Left ventricle myocardium superior (tissue), 1 donor: ENCODE measurements at regions not wholly inside any gene's neighbourhood (a gene's known extent, or its start where the extent isn't known, plus 50 kb on each side); places are given as distances from the start of the nearest gene placed in this dataset.
"Not testable (repeated sequence)": the region's sequence is repeated elsewhere in the genome, so short reads cannot be mapped to it uniquely, and the experiment has no call there.

Source experiments
- ATAC-seq: fragments of 200-7000 bp; cut with Tn5 transposase; one replicate; pipeline ENCODE4 v1.9.1; 2020; ENCODE audit warnings: mild to moderate bottlenecking, moderate library complexity
- DNase-seq: peaks from one replicate; pipeline ENCODE4 v3.0.0-alpha.2; 2020
- intact Hi-C: fragments of 100-400 bp; cut with micrococcal nuclease; formaldehyde crosslinking; loops from one replicate; pipeline ENCODE4 v1.11.0; 2022
- donor health status: DM: no; HTN: yes; CAD: no; lungs with severe emphysema.

- intact Hi-C loops: no loop called here
- ATAC-seq (no peak), DNase-seq (no peak)
Observed at GRCh38 chr4:15325987-15326386, 101.8 kb upstream of the C1QTNF7 start.

- ATAC-seq (peak; percentile 82), DNase-seq (no peak)
- intact Hi-C loops: no loop called here
Observed at GRCh38 chr4:15327311-15328298, 100.2 kb upstream of the C1QTNF7 start.

GRCh38 chr4:15331930-15332329 lies 95.9 kb upstream of the C1QTNF7 start:
- no peak for ATAC-seq
- intact Hi-C loops: no loop called here
- no peak for DNase-seq

GRCh38 chr4:15332377-15332776 lies 95.5 kb upstream of the C1QTNF7 start:
- DNase-seq: no peak
- intact Hi-C loops: no loop called here
- no peak for ATAC-seq

DNA sequence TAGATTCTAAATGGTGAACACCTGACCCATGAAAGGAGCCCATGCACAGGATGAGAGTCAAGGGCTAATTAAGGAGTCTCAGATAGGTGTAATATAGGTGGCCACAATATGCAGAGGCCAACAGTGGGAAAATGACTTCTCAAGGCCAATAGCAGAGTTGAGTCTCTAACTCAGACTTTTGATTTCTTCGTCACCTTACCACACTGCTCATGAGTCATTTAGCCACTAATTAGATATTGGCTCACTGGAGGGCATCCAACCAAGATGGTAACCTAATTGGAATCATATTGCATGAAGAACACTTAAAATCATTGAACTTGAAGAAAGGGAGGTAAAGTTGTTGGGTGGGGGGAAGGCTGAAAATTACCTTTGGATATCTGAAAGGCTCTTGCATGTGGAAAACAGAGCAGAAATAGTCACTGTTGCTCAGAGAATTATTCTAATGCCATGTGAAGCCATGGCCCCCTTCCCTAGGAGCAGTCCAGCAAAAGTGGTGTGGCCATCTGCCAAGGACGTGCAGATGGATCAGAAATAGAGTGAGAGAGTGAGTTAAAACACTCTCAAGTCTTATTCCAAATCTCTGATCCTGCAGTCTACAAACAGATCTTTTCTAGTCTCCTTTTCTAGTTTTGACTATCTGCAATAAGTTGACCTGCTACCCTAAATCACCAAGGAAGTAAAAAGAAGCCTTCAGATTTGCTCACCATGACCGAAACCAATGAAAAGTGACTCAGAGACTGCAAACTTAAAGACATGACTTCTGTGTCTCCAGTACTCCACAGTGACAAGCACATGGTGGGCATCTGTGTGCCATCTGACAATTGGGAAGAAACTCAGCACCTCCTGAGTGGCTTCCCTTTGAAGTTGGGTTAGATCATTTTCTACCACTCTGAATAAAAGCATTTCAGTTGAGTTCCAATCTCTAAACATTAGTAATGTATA lies 93.9 kb upstream of the C1QTNF7 start:
- intact Hi-C loops: no loop called here
- ATAC-seq (no peak), DNase-seq (no peak)

DNA sequence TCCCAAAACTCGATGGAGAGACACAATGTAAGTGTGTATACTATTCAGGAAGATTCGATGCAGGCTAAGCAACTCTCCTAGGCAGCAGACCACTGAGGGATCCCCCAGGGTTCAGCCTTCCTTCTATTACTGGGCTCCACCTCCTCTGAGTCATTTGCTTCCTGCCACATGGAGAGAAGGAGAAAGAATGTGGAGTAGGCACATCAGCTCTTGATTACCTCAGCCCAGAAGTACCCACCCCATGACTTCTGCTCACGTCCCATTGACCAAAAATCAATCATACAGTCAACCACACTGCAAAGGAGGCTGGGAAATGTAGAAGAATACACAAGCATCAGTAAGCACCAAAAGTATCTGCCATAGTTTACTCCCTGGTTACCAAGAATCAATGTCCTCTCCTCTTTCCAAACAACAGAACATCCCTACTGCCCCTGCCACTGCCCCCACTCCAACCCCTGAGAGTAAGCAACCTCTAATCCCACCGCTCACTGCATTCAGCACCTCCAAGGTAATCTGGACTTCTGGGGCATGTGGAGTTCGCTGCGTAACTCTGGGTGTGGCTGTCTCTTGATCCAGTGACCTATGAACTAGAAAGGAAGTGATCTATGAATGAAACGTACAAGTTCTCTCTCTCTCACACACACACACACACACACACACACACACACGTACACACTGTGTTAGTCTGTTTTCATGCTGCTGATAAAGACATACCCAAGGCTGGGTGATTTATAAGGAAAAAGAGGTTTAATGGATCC lies 91.2 kb upstream of the C1QTNF7 start:
- ATAC-seq (no peak), DNase-seq (no peak)
- intact Hi-C loops: no loop called here

- DNase-seq, ATAC-seq, intact Hi-C loops: not testable (repeated sequence)
Observed at GRCh38 chr4:15337168-15337657, 90.6 kb upstream of the C1QTNF7 start.

- intact Hi-C loops: no loop called here
- ATAC-seq (no peak), DNase-seq (no peak)
Observed at GRCh38 chr4:15339737-15340136, 88.1 kb upstream of the C1QTNF7 start.

DNA sequence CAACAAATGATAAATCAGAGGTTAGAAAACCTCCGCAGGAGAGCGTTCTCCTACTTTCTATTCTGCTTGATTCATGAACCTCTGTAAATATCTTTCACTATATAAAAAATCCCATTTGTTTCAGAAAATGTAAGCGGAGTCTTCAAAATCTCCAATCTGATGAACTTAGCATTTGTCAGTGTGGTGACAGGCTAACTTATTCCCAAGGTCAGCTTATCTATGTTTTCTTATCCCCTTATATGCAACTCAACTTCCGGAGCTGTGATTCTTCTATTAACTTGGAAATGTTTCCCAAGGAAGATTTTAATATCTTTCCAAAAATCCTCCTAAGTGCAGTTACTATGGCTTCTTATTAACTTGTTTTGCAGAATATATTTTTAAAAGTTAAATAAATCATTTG lies 87.5 kb upstream of the C1QTNF7 start:
- ATAC-seq: no peak
- intact Hi-C loops: no loop called here
- no peak for DNase-seq

GRCh38 chr4:15340902-15341732 lies 86.7 kb upstream of the C1QTNF7 start:
- DNase-seq: no peak
- ATAC-seq: peak; percentile 28
- intact Hi-C loops: no loop called here

DNA sequence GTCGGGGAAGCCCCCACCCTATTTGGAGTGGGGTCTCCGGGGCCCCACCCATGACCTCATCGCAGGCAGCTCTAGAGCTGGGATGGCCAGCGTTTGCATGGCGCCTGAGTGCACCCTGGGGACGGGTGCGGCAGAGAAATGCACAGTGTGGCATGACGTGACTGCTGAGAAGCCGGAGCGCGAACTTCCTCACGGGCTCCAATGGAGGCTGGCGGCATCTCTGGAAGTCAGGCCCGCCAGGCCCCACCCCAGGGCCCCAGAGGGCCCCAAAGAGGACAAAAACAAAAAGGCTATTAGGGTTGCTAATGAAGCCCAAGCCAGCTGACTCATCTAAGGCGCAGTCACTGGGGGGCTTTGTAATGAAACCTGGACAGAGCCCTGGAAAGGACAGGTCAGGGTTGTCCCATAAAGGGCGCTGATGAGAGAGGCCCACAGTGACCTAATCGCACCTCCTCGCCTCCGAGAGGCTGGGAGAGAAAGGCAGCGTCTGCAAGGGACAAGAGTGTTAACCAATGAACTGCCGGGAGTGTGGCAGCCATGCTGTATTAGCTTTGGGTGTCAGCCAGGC lies 86.0 kb upstream of the C1QTNF7 start:
- DNase-seq (peak; percentile 42), ATAC-seq (peak; percentile 54)
- intact Hi-C loops: no loop called here

GRCh38 chr4:15343000-15343399 lies 84.8 kb upstream of the C1QTNF7 start:
- intact Hi-C loops: no loop called here
- DNase-seq: no peak
- no peak for ATAC-seq

- no peak for DNase-seq
- no peak for ATAC-seq
- intact Hi-C loops: no loop called here
Observed at GRCh38 chr4:15343581-15343980, 84.3 kb upstream of the C1QTNF7 start.

DNA sequence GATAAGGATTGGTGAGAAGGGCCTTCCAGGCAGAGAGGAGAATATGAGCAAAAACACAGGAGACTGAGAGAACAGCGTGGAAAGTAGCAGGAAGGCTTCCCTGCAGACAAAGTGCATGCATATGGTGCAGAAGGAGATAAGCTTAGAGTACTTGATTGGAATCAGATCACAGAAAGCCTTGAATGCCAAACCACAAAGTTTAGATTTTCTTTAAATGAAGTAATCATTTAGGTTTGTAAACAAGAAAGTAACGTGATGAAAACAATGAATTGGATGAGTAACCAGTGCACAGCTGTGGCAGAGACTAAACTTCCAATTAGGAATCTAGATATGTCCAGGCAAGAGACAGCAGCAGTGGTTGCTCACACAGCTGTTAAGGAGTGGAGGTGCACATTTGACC lies 83.8 kb upstream of the C1QTNF7 start:
- DNase-seq (no peak), ATAC-seq (peak; percentile 71)

GRCh38 chr4:15345134-15345533 lies 82.7 kb upstream of the C1QTNF7 start:
- intact Hi-C loops: no loop called here
- ATAC-seq (no peak), DNase-seq (no peak)

More for the DNA sequence above, 83.8 kb upstream of the C1QTNF7 start:
- intact Hi-C loops: no loop called here

GRCh38 chr4:15348236-15348635 lies 79.6 kb upstream of the C1QTNF7 start:
- intact Hi-C loops: no loop called here
- no peak for DNase-seq
- ATAC-seq: no peak

DNA sequence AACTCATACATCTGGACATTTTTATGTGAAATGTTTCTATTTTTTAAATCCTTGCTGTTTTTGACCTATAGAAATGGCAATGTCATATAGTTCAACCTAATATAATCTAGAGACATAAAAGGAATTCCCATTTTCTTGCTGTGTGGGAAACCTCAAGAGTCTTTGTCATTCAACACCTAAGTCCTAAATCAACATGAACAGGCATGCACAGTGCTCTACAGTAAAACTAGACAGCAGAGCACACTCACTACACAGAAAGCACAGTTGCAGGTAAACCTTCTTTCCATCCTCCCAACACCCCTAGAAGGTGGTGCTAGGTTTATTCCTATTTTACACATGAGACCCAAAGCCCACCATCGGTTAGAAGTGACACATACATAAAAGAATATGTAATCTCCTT lies 79.1 kb upstream of the C1QTNF7 start:
- intact Hi-C loops: no loop called here
- no peak for ATAC-seq
- no peak for DNase-seq

DNA sequence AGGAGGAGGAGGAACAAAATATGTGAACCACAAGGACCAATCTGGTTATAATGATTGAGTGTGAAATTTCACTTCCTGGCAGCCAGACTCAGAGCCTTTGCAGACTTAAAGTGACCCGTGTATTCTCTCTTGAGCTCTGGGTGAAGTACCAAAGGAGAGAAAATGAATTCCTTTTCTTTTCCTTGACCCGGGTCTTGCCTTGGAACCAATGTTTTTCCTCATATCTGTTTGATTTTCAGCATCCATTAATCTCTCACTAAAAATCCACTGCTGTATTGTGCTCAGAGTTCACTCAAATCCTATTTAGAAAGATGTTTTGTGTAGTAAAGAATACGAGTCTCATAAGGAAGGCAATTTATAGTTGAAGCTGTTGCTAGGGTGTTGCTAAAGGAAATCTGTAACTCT lies 78.3 kb upstream of the C1QTNF7 start:
- intact Hi-C loops: no loop called here
- DNase-seq: no peak

More for the DNA sequence above, 78.3 kb upstream of the C1QTNF7 start:
- no peak for ATAC-seq
